UCSD-AML1 (cell line): ENCODE measurements at regions not wholly inside any gene's neighbourhood (a gene's known extent, or its start where the extent isn't known, plus 50 kb on each side); places are given as distances from the start of the nearest gene placed in this dataset.

ENCODE experiments used
- DNase-seq: peaks from one replicate; lab custom pipeline; 2025; ENCODE audit not compliant: unreplicated experiment; lab: John Stamatoyannopoulos, UW

DNA sequence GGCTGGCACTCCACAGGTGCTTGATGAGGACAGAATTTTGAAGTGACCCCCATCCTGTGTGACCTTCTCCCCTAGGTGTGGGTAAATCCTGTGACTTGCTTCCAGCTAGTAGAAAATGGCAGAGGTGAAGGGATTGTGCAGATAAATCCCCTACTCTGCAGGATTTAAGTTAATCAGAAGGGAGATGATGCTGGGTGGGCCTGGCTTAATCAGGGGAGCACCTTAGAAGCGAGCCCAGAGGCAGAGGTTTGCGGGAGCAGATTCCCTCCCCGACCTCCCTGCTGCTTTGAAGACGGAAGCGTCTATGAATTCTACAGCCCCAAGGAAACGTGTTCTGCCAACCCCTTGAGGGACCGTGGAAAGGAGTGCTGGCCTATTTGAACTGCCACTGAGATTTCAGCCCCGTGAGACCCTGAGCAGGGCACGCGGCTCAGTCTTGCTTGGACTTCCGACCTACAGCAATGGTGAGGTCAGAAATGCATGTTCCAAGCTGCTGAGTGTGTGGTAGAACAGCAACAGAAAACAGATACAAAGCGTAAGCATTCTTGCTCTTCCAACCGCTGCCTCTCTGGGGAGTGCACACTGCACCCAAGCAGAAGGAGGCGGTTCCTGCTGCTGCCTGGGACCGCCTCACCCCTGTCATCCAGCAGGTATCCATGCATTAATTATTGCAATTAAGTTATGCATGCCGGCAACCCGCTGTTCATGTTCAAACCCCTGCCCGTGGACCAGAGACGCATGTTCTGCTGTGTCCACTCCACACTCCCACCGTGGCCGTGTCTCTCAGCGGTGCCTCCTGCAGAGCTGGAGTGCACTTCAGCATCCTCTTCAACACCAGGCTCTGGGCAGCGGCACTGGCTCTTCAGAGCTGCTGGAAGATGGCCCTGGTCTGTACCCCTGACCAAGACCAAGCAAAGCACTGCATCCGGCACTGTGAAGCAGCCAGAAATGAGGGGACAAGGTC is 54.6 kb upstream of the RXRA start:
- no peak for DNase-seq

DNA sequence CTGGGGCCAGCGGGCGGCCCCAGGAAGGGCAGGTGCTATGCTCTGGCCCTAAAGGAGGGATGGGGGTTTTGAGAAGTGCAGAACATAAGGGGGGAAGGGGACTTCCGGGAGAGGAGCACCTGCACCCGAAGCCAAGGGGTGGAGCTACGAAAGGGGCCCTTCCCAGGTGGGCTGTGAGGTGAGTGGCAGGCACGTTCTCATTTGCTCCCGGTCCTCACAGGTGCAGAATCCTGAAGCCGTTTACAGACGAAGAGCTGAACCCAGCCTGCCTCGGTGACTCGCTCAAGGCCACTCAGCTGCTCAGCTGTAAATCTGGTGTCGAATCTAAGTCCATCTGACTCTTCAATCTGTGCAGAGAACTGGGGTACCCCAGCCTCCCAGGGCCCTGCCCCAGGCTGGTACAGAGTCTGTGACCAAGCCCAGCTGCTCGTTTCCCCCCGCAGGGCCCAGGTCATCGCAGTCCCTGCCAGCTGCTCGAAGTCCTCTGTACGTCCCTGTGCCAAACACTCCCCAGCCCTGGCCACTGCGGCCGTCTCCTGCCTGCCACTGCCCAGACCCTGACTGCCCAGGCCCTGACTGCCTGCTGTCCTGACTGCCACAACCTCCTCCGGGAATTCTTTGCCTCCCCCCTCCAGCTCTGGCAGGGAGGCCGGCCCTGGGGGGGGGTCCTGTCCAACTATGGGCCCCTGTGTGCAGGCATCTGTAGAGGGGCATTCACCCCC is 53.8 kb upstream of the RXRA start:
- DNase-seq = no peak

DNA sequence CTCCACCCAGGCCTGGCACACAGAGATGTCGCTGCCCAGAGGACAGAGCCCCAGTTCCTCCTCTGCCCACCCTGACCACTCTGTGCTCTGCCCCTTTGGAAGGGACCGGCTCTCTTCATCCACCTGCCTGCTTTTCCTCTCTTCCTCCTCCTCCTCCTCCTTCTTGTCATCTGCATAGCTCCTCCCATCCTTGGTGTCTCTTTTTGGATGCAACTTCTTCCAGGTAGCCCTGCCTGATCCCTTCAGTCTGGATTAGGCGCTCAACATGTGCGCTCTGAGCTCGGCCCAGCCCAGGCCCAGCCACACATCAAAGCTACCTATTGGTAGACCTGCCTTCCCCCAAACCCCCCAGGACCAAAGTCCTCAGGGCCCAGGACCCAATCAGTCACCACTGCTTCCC is 52.6 kb upstream of the RXRA start:
- DNase-seq = no peak

DNA sequence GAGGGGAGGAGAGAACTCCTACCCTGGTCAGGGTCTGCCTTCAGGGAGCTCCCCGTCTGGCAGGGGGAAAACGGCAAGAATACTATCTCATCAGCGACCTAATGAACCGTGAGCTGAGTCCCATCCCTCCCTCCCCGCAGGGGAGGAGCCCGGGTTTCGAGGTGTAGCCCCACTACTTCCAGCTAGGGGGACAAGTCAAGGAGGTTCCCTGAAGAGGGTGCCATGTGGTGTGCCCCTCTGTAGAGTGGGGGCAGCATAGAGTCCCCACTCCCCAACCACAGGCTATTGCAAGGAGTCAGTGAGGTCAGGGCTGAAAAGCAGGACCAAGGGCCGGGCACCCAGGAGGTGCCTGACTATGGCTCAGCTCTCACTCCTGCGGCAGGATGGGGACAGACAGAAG is 50.9 kb upstream of the RXRA start:
- no peak for DNase-seq

DNA sequence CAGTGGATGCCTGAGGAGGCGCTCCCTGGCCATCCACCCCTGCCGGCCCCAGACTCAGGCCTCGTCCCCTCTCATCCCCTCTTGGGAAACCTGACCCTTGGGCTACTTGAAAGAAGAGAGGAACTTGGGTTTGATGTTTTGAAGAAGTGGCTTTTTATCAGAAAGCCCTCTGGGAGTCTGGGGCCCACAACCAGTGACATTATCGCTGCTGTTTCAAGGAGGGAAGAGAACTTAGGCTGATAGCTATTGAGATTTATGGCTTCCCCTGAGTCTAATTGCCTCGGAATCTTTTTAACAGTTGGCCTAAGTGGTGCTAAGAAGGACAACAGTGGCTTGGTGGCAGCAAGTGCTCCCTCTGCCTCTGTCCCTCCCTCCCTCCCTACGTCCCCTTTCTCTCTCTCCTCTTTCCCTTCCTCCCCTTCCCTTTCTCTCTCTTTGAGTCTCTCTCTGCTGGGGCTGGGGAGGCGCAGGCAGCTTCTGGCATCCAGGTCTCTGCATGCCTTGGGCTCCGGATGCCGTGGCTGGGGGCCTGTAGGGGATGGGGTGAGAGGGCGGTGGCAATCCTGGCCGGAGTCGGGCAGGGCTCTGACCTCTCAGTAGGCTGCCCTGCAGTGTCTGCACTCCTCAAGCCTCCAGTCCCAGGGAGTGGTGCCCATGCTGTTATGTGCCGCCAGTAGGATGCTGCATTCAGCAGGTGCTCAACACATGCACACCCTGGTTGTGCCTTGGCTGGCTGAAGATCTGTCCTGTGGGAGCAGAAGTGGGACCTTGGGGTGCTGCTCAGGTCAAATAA is 49.6 kb upstream of the RXRA start:
- peak; percentile 31 for DNase-seq
